Activated naive CD4-positive, alpha-beta T cell treated with anti-CD3 and anti-CD28 coated beads, Interleukin-2, amount 50 U/mL, for 16 hours (primary cell): ENCODE measurements at regions not wholly inside any gene's neighbourhood (a gene's known extent, or its start where the extent isn't known, plus 50 kb on each side); places are given as distances from the start of the nearest gene placed in this dataset.

Source experiments
- DNase-seq: peaks from one replicate; pipeline ENCODE4 v3.0.0-alpha.2; 2020

GRCh38 chr2:12032975-12033374 lies 286.5 kb downstream of the LPIN1 start:
- DNase-seq = no peak

- DNase-seq = no peak
Observed at GRCh38 chr2:12033494-12033893, 287.1 kb downstream of the LPIN1 start.

- DNase-seq = no peak
Observed at GRCh38 chr2:12034382-12034781, 287.9 kb downstream of the LPIN1 start.

- DNase-seq = no peak
Observed at GRCh38 chr2:12035029-12035720, 288.7 kb downstream of the LPIN1 start.

DNA sequence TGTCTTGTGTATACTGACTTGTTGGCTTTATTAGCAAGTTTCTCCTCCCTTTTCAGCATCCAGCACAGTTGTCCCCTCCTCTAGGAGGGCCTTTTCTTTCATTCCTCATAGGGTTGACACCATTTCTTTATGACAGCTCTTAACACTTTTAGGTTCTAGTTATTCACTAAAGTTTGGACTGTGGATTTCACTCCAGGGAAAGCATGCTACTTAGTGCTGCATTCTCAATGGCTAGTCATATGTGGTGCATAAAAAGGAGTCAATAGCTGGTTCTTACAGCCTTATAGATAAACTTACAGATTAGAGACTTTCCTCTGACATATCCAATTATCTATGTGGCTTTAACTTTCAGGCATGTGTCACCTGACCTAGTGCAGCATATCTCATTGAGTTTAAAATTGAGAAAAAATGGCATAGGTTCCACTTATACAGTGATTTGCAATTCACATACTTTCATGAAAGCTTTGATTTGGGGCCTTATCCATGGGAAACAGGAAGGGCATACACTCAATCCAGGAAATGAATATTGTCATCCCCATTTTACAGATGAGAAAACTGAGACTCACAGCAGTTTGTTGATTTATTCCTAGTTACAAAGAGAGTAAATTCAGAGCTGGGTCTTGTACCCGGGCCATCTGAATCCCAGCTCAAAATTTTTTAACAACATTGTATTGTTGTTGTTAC lies 289.7 kb downstream of the LPIN1 start:
- DNase-seq = no peak

DNA sequence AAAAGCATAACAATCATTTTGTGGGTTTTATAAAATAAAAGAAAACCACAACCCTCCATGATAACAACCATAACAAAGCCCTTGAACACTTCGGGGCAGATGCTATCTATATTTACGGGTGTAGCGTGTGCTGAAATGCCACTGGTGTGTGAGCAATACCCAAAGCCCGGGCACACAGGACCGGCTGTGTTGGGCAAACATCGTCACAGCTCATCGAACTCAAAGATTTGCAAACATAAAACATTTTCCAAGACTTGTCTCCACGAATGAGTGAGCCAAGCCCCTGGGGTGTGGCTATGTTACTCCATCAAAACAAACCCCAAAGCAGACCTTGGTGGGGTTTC lies 290.2 kb downstream of the LPIN1 start:
- DNase-seq = no peak

GRCh38 chr2:12037301-12037700 lies 290.9 kb downstream of the LPIN1 start:
- no peak for DNase-seq

DNA sequence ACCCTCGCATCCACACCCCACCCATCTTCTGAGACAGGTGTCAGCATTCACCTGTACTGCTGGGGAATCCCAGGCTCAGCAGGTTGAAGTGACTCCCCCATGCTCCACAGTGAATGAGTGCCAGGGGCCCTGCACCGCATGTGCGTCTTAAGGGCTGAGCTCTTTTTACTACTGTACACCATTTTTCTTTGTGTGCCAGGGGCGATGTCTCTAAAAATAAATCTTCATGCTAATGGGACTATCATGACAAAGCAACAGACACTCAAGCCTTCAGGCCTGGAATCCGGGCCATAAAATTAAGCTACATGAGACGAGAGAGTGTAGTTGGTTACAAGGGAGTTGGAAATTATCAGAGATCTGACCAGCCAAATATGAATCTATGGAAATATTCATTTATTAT lies 294.8 kb downstream of the LPIN1 start:
- DNase-seq = no peak

GRCh38 chr2:12043131-12043530 lies 296.7 kb downstream of the LPIN1 start:
- DNase-seq = no peak

DNA sequence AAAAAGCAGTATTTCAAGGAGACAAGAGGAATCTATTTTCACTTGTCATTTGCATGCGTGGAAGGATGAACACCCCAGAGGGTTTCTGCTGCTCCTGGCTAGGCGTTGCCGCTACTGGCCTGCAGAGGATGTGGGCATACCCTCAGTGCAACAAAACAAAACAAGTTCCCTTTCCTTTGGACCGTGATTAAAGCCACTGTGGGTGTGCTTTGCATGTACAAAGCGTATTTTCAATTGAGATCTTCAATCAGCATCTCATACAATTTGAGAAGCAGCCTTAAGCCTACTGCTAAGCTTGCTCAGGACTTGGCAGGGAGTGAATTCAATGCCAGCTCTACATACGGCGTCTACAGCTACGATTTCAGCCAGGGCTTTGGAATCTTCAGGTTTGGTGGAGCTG lies 298.4 kb downstream of the LPIN1 start:
- no peak for DNase-seq

GRCh38 chr2:12045864-12046291 lies 299.4 kb downstream of the LPIN1 start:
- no peak for DNase-seq

DNA sequence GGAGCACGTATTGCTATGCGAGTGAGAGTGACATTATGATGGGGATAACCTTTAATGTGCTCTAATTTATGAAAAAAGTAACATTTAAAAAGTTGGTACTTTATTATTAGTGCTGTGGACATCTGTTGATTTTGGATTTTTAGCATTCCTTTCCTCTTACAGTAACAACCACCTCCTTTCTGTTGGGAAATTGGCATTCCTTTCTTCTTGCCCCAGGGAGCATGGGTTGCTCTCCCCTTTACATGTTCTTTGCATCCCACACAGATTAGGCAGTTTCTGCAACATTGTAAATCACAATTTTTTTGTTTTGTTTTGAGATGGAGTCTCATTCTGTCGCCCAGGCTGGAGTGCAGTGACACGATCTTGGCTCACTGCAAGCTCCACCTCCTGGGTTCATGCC lies 300.2 kb downstream of the LPIN1 start:
- no peak for DNase-seq

DNA sequence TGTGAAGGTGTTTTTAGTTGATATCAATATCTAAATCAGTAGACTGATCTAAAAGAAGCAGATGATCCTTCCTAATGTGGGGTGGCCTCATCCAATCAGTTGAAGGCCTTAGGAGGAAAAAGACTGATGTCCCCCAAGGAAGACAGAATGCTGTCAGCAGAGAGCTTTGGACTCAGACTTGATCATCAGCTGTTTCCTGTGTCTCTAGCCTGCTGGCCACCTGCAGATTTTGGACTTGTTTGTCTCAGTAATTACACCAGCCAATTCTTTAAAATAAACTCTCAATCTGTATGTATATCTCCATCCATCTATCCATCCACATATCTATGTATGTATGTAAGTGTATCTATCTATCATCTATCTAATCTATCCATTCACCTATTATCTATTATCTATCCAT lies 301.3 kb downstream of the LPIN1 start:
- no peak for DNase-seq

GRCh38 chr2:12048550-12048949 lies 302.1 kb downstream of the LPIN1 start:
- no peak for DNase-seq

GRCh38 chr2:12050396-12050795 lies 304.0 kb downstream of the LPIN1 start:
- DNase-seq = no peak

- no peak for DNase-seq
Observed at GRCh38 chr2:12051831-12052230, 305.4 kb downstream of the LPIN1 start.

- DNase-seq = no peak
Observed at GRCh38 chr2:12052796-12053195, 306.4 kb downstream of the LPIN1 start.

DNA sequence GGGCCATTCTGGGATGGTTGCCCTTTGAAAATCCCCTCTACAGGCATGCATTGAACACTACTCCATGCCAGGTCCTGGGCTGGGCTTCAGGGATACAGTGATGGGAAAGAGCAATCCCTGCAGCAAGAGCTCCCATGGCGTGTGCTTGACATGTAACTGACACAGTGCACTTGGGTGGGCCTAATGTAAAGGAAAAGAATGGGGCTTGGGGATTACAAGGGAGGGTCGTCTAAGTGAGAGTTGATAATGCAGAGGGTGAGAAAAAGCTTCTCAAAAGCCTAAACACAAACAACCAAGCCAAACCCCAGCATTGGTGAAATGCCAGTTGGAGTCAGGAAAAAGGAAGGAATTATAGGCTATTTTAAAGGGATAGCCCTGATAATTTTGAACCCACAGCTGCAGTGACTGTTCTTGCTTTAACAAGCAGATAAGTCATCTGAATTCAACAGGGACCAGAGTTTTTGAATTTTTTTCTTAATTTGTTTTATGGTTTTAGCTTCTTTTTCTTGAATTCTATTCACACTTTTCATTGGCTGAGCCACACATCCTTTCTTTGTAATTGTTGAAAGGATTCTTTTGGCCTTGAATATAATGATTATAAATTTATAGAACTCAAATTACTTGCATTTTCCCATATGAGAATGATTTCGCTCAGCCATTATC lies 308.7 kb downstream of the LPIN1 start:
- DNase-seq = no peak

GRCh38 chr2:12057436-12058166 lies 311.2 kb downstream of the LPIN1 start:
- DNase-seq = no peak

DNA sequence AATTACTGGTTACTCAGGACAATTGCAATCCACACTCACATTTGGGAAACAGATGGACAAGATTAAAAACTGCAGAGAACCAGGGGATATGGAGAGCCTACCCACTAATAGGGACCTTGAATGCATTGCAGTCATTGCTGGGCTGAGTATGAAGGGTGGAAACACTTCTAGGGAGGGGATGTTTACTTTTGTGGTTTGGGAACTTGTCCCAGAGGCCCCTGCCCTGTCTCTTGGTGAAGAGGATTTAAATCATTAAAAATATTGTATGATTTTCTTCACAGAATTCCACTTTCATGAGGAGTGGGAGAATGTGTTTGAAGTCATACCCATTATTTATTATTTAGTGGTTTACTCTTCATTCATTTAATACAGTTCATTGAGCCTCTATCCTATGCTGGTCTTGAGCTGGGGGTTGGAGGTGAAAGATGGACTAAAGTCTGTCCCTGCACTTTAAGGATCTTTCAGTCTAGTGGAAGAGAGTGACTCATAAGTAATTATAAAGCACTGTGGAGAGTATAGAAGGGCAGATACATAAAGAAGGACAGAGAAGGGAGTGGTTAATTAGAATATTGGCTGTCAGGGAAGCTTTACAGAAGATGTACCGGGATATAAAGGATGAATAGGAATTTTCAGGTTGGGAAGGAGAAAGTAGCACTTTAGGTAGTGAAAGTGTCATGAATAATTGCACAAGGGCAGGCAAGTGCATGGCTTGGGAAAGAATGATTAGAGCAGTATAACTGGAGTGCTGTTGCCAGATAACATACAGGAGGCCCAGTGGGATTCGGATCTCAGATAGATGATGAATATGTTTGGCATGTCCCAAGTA lies 313.4 kb downstream of the LPIN1 start:
- no peak for DNase-seq

DNA sequence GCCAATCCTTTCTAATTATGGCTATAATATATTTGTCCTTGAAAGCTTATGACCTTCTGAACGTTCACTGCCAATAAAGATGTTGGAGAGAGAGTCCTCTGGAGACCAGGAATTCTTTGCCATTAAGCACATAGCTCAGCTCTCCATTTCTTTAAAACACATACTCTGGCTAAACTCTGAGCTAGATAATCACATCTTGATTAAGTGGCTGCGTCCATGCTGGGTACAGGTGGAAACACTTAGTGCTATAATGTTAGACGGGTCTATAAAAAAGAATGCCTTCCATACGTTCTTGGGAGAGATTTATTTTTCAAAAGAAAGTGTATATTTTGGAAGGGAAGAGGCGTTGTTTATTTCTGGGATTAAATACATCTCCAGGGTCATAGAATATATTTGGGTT lies 314.5 kb downstream of the LPIN1 start:
- DNase-seq = no peak

DNA sequence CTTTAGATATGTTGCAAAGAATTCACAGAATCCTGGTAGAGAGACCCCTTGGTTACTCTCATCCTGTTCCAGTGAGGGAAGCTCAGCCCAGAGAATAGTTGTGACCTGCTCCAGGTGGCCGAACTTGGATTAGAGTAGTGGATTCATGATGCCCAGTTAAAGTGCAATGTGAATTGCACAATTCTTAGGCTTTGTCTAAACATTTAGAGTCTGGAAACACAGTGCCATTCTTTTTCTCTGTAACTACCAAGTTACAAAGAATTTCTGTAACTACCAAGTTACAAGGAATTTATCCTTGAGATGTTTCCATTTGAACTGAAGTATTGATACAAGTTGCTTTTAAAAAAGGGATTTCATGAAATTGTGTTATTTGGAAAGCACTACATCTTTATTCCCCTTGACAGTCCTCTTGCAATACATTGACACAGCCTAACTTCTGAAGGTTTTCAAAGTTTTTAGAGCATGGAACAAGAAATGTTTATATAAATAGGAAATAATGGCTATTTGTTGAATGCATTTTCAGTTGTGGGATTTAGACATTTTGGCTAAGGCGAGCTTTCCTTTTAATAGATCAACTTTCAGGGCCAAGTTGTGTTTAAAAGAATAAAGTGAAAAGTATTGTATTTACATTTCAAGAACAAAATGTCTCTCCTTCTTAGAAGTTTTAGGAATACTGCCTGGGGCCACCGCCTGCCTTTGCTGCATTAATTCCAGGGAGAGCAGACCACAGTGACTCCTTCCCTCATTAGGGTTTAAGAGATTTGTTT lies 315.0 kb downstream of the LPIN1 start:
- no peak for DNase-seq
